Brain microvascular endothelial cell (primary cell): ENCODE measurements at regions not wholly inside any gene's neighbourhood (a gene's known extent, or its start where the extent isn't known, plus 50 kb on each side); places are given as distances from the start of the nearest gene placed in this dataset.

Experiments
- DNase-seq: peaks from one replicate; pipeline ENCODE4 v3.0.0-alpha.2; 2020
- H3K27ac ChIP-seq: fragments of 250-450 bp; sonication (Bioruptor Pico); 2 replicates; pipeline ENCODE4 v1.5.1; 2020; ENCODE audit warnings: mild to moderate bottlenecking, moderate library complexity
- H3K27me3 ChIP-seq: fragments of 250-450 bp; sonication (Bioruptor Pico); replicated peaks from 2 replicates; pipeline ENCODE4 v1.5.1; 2020; ENCODE audit warnings: mild to moderate bottlenecking
- H3K36me3 ChIP-seq: fragments of 250-450 bp; sonication (Bioruptor Pico); replicated peaks from 2 replicates; pipeline ENCODE4 v1.5.1; 2020; ENCODE audit warnings: mild to moderate bottlenecking
- H3K4me3 ChIP-seq: 2 replicates; pipeline ENCODE4 v1.5.1; 2011; ENCODE audit warnings: low read depth, mild to moderate bottlenecking, control low read depth, low read length, moderate library complexity
- CTCF ChIP-seq: IDR thresholded peaks from 2 replicates; pipeline ENCODE4 v1.5.1; 2011; ENCODE audit warnings: low read depth, mild to moderate bottlenecking, moderate library complexity, low read length, control low read depth, inconsistent platforms; ENCODE audit errors: missing control alignments
- in situ Hi-C: cut with HindIII; loops from 2 replicates; pipeline ENCODE4 v1.10.0; 2017; ENCODE audit warnings: low sequenced_read_pairs, low pct_ligation_motif_present

GRCh38 chr2:21217442-21217841, 93.7 kb downstream of the TDRD15 start:
- DNase-seq: no peak
- no peak overlapping the region for H3K27ac ChIP-seq
- no peaks in the 10 kb centered on the region for H3K27me3 ChIP-seq
- H3K4me3 ChIP-seq: no peak overlapping the region
- no peaks in the 10 kb centered on the region for H3K36me3 ChIP-seq
- no peak for TF ChIP-seq CTCF
- in situ Hi-C loops: no loop called here

GRCh38 chr2:21220930-21221329, 97.2 kb downstream of the TDRD15 start:
- Histone ChIP-seq H3K36me3 (no peaks in the 10 kb centered on the region), H3K4me3 (no peak overlapping the region), H3K27me3 (no peaks in the 10 kb centered on the region), H3K27ac (no peak overlapping the region)
- DNase-seq: no peak
- TF ChIP-seq CTCF: no peak
- in situ Hi-C loops: no loop called here

GRCh38 chr2:21223618-21224017, 99.8 kb downstream of the TDRD15 start:
- no peaks in the 10 kb centered on the region for H3K36me3 ChIP-seq
- DNase-seq: no peak
- in situ Hi-C loops: no loop called here
- no peaks in the 10 kb centered on the region for H3K27me3 ChIP-seq
- TF ChIP-seq CTCF: no peak
- H3K4me3 ChIP-seq: no peak overlapping the region
- H3K27ac ChIP-seq: no peak overlapping the region

- H3K27ac ChIP-seq: no peak overlapping the region
- no peaks in the 10 kb centered on the region for H3K27me3 ChIP-seq
- H3K4me3 ChIP-seq: no peak overlapping the region
- no peak for TF ChIP-seq CTCF
- in situ Hi-C loops: no loop called here
- no peak for DNase-seq
- no peaks in the 10 kb centered on the region for H3K36me3 ChIP-seq
Measured at GRCh38 chr2:21228041-21228895, 104.5 kb downstream of the TDRD15 start.

GRCh38 chr2:21229302-21229701, 105.5 kb downstream of the TDRD15 start:
- no peak overlapping the region for H3K4me3 ChIP-seq
- in situ Hi-C loops: no loop called here
- DNase-seq: no peak
- H3K27me3 ChIP-seq: no peaks in the 10 kb centered on the region
- TF ChIP-seq CTCF: no peak
- no peaks in the 10 kb centered on the region for H3K36me3 ChIP-seq
- no peak overlapping the region for H3K27ac ChIP-seq

- in situ Hi-C loops: no loop called here
- TF ChIP-seq CTCF: no peak
- Histone ChIP-seq H3K36me3 (no peaks in the 10 kb centered on the region), H3K27me3 (no peaks in the 10 kb centered on the region), H3K4me3 (no peak overlapping the region), H3K27ac (no peak overlapping the region)
- DNase-seq: no peak
Measured at GRCh38 chr2:21230140-21230539, 106.4 kb downstream of the TDRD15 start.
